GM23338 (cell line): ENCODE measurements at regions not wholly inside any gene's neighbourhood (a gene's known extent, or its start where the extent isn't known, plus 50 kb on each side); places are given as distances from the start of the nearest gene placed in this dataset.

Experiments used
- ATAC-seq: fragments of 200-7000 bp; cut with Tn5 transposase; 3 replicates; pipeline ENCODE4 v1.9.1; 2020
- DNase-seq: peaks from one replicate; pipeline ENCODE4 v3.0.0-alpha.2; 2015; ENCODE audit warnings: low spot score
- H2AFZ ChIP-seq: fragments of 200-600 bp; sonication (generic); 2 replicates; pipeline ENCODE4 v1.8.0; 2016; ENCODE audit warnings: antibody characterized with exemption, mild to moderate bottlenecking, moderate library complexity
- H3F3A ChIP-seq: fragments of 200-600 bp; sonication (generic); replicated peaks from 2 replicates; pipeline ENCODE4 v1.8.0; 2017; ENCODE audit warnings: antibody characterized with exemption, mixed run types, low read depth
- H3K27ac ChIP-seq: fragments of 200-600 bp; sonication (generic); 2 replicates; pipeline ENCODE4 v1.6.1; 2016; ENCODE audit warnings: low read depth
- H3K27me3 ChIP-seq: fragments of 200-600 bp; sonication (generic); 2 replicates; pipeline ENCODE4 v1.8.0; 2016; ENCODE audit warnings: mild to moderate bottlenecking, mixed run types, moderate library complexity; ENCODE audit not compliant: insufficient read depth
- H3K36me3 ChIP-seq: fragments of 200-600 bp; sonication (generic); 2 replicates; pipeline ENCODE4 v1.8.0; 2016; ENCODE audit warnings: mild to moderate bottlenecking; ENCODE audit not compliant: insufficient read depth
- H3K4me1 ChIP-seq: fragments of 200-600 bp; sonication (generic); 2 replicates; pipeline ENCODE4 v1.8.0; 2016; ENCODE audit warnings: mild to moderate bottlenecking, moderate library complexity; ENCODE audit not compliant: insufficient read depth
- H3K4me2 ChIP-seq: fragments of 200-600 bp; sonication (generic); 2 replicates; pipeline ENCODE4 v1.7.1; 2017; ENCODE audit warnings: mixed run types
- H3K4me3 ChIP-seq: fragments of 200-600 bp; sonication (generic); 2 replicates; pipeline ENCODE4 v1.6.1; 2016; ENCODE audit warnings: mixed run types
- H3K79me2 ChIP-seq: fragments of 200-600 bp; sonication (generic); replicated peaks from 2 replicates; pipeline ENCODE4 v1.8.0; 2017; ENCODE audit warnings: mild to moderate bottlenecking; ENCODE audit not compliant: insufficient read depth
- H3K9me2 ChIP-seq: fragments of 200-600 bp; sonication (generic); 2 replicates; pipeline ENCODE4 v1.8.0; 2017; ENCODE audit not compliant: insufficient read depth
- H4K20me1 ChIP-seq: fragments of 200-600 bp; sonication (generic); replicated peaks from 2 replicates; pipeline ENCODE4 v1.8.0; 2017; ENCODE audit warnings: mild to moderate bottlenecking; ENCODE audit not compliant: insufficient read depth
- H3K27ac Mint-ChIP-seq: 2 replicates; pipeline ENCODE4 v1.8.0; 2020; ENCODE audit warnings: inconsistent platforms, mild to moderate bottlenecking, moderate library complexity, mixed read lengths
- H3K27me3 Mint-ChIP-seq: 3 replicates; pipeline ENCODE4 v1.8.0; 2022; ENCODE audit warnings: low read depth, mild to moderate bottlenecking, moderate library complexity, mixed read lengths, inconsistent platforms; ENCODE audit not compliant: insufficient read depth, poor library complexity
- H3K36me3 Mint-ChIP-seq: 3 replicates; pipeline ENCODE4 v1.8.0; 2021; ENCODE audit warnings: low read depth, mild to moderate bottlenecking, inconsistent platforms, moderate library complexity, mixed read lengths
- H3K4me1 Mint-ChIP-seq: 3 replicates; pipeline ENCODE4 v1.8.0; 2020; ENCODE audit warnings: mild to moderate bottlenecking, inconsistent platforms, mixed read lengths
- H3K4me3 Mint-ChIP-seq: 3 replicates; pipeline ENCODE4 v1.8.0; 2021; ENCODE audit warnings: moderate library complexity, mild to moderate bottlenecking, inconsistent platforms, mixed read lengths
- H3K9me3 Mint-ChIP-seq: 3 replicates; pipeline ENCODE4 v1.8.0; 2020; ENCODE audit warnings: moderate library complexity, mild to moderate bottlenecking, inconsistent platforms, mixed read lengths
- CREB1 ChIP-seq: fragments of 250-450 bp; sonication (Bioruptor Pico); IDR thresholded peaks from 2 replicates; pipeline ENCODE4 v1.5.0; 2020; ENCODE audit warnings: low read depth, mild to moderate bottlenecking, moderate library complexity
- EZH2 ChIP-seq: fragments of 200-600 bp; sonication (generic); IDR thresholded peaks from one replicate; pipeline ENCODE4 v1.8.0; 2017; ENCODE audit warnings: antibody characterized with exemption, mild to moderate bottlenecking, low read depth; ENCODE audit not compliant: unreplicated experiment
- EZH2phosphoT487 ChIP-seq: fragments of 200-600 bp; sonication (generic); IDR thresholded peaks from one replicate; pipeline ENCODE4 v1.8.1; 2018; ENCODE audit warnings: antibody characterized with exemption; ENCODE audit not compliant: unreplicated experiment
- JUNB ChIP-seq: IDR thresholded peaks from one replicate; pipeline ENCODE4 v1.6.1; 2016; ENCODE audit warnings: antibody characterized with exemption; ENCODE audit not compliant: unreplicated experiment
- NANOG ChIP-seq: IDR thresholded peaks from 2 replicates; pipeline ENCODE4 v1.6.1; 2016; ENCODE audit warnings: antibody characterized with exemption, borderline replicate concordance
- POLR2AphosphoS5 ChIP-seq: IDR thresholded peaks from 2 replicates; pipeline ENCODE4 v1.6.1; 2016; ENCODE audit warnings: antibody characterized with exemption, low read depth
- REST ChIP-seq: IDR thresholded peaks from one replicate; pipeline ENCODE4 v1.6.1; 2018; ENCODE audit warnings: antibody characterized with exemption; ENCODE audit not compliant: unreplicated experiment
- ZNF114 ChIP-seq: fragments of 250-450 bp; sonication (Bioruptor Pico); IDR thresholded peaks from 2 replicates; pipeline ENCODE4 v1.5.0; 2020; ENCODE audit warnings: mild to moderate bottlenecking, moderate library complexity
- TF ChIP-seq, protein P1 (sequence below), 2 experiments: fragments of 200-600 bp in 1 of 2; sonication (generic) in 1 of 2; conservative IDR thresholded peaks; 2 replicates each; pipeline versions ENCODE4 v1.5.1 to v1.6.1; 2016 to 2017; ENCODE audit warnings: antibody characterized with exemption in 2 of 2, low read depth in 2 of 2, mild to moderate bottlenecking in 2 of 2, moderate library complexity in 1 of 2

- H4K20me1 ChIP-seq = no peaks in the 10 kb centered on the region
- ATAC-seq = no peak
Observed at GRCh38 chr18:59802031-59802430, 97.8 kb upstream of the PMAIP1 start.

More at GRCh38 chr18:59802031-59802430, 97.8 kb upstream of the PMAIP1 start:
- Mint-ChIP-seq H3K4me1 (no peaks in the 10 kb centered on the region), H3K27me3 (peaks cover 2% of the 10 kb centered on the region), H3K36me3 (no peaks in the 10 kb centered on the region), H3K4me3 (no peak overlapping the region), H3K9me3 (no peaks in the 10 kb centered on the region), H3K27ac (no peak overlapping the region)
- Histone ChIP-seq H3K27ac (no peak overlapping the region), H3K79me2 (no peaks in the 10 kb centered on the region), H2AFZ (0 out of 2 replicates have a peak overlapping the region, but pooled peaks have one; percentile 18), H3K36me3 (no peaks in the 10 kb centered on the region), H3K4me3 (no peak overlapping the region), H3K4me2 (no peak overlapping the region), H3F3A (no peaks in the 10 kb centered on the region), H3K4me1 (no peaks in the 10 kb centered on the region), H3K9me2 (no peaks in the 10 kb centered on the region), H3K27me3 (no peaks in the 10 kb centered on the region)
- no peak for DNase-seq
- no peak for TF ChIP-seq REST
- TF ChIP-seq, protein P1, sequence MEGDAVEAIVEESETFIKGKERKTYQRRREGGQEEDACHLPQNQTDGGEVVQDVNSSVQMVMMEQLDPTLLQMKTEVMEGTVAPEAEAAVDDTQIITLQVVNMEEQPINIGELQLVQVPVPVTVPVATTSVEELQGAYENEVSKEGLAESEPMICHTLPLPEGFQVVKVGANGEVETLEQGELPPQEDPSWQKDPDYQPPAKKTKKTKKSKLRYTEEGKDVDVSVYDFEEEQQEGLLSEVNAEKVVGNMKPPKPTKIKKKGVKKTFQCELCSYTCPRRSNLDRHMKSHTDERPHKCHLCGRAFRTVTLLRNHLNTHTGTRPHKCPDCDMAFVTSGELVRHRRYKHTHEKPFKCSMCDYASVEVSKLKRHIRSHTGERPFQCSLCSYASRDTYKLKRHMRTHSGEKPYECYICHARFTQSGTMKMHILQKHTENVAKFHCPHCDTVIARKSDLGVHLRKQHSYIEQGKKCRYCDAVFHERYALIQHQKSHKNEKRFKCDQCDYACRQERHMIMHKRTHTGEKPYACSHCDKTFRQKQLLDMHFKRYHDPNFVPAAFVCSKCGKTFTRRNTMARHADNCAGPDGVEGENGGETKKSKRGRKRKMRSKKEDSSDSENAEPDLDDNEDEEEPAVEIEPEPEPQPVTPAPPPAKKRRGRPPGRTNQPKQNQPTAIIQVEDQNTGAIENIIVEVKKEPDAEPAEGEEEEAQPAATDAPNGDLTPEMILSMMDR (conservative IDR thresholded peaks at IDR 0.05; ENCODE audit: low read depth in 2 of 2) = no peak
- no peak for TF ChIP-seq EZH2
- no peak for TF ChIP-seq EZH2phosphoT487
- no peak for TF ChIP-seq JUNB
- no peak for TF ChIP-seq CREB1
- no peak for TF ChIP-seq POLR2AphosphoS5
- no peak for TF ChIP-seq ZNF114
- no peak for TF ChIP-seq NANOG
